ENCODE measurements at regions not wholly inside any gene's neighbourhood (a gene's known extent, or its start where the extent isn't known, plus 50 kb on each side); places are given as distances from the start of the nearest gene placed in this dataset.
"Not testable (repeated sequence)": the region's sequence is repeated elsewhere in the genome, so short reads cannot be mapped to it uniquely, and the experiment has no call there.

DNA sequence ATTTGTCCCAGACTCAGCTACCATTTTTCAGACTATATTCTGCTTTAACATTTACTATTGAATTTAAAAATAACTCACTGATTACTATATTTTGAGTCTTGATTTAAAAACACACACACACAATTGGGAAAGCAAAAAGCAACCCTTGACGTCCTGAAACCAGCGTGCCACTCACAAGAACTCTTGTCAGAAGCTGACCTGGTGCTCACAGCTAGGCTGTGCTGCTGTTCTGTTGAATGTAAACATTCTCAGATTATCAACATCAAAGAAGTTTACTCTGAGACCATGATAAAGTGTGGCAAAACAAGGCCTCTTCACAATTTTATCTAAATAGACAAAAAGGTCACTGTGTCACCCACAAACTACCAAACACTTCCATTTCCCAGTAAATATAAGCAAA, 62.6 kb upstream of the CACNA2D1 start:
- POLR2A ChIA-PET: no interaction called here
- DNase-seq (ENCODE audit: low read depth in 1 of 2, low spot score in 1 of 2) (no peak), FAIRE-seq (no peak), ATAC-seq (no peak)
- TF ChIP-seq RFX5 (IDR thresholded peaks at IDR 0.05): no peak
- TF ChIP-seq HOXA7 (CRISPR knock-in tag; IDR thresholded peaks at IDR 0.05): no peak
- no peak for TF ChIP-seq HOXB5 (CRISPR knock-in tag; IDR thresholded peaks at IDR 0.05)
- no peak for TF ChIP-seq POLR2A (IDR thresholded peaks at IDR 0.05; ENCODE audit: low read length)
- TF ChIP-seq EHF (CRISPR knock-in tag; IDR thresholded peaks at IDR 0.05): no peak
- TF ChIP-seq, protein P1, sequence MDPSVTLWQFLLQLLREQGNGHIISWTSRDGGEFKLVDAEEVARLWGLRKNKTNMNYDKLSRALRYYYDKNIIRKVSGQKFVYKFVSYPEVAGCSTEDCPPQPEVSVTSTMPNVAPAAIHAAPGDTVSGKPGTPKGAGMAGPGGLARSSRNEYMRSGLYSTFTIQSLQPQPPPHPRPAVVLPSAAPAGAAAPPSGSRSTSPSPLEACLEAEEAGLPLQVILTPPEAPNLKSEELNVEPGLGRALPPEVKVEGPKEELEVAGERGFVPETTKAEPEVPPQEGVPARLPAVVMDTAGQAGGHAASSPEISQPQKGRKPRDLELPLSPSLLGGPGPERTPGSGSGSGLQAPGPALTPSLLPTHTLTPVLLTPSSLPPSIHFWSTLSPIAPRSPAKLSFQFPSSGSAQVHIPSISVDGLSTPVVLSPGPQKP (IDR thresholded peaks at IDR 0.05; ENCODE audit: low read depth, low read length): no peak
- Histone ChIP-seq H3K9me3 (no peaks in the 10 kb centered on the region), H3K27ac (no peak overlapping the region), H3K4me3 (no peak overlapping the region), H3K4me2 (no peak overlapping the region), H3K4me1 (no peaks in the 10 kb centered on the region)
- WGBS (ENCODE audit: missing lambda C conversion rate): 91% methylated on average over 2 of the region's 2 CpGs
- CTCF ChIA-PET: interaction anchor here (2.5 kb wide), 1 partner anchor 25 kb away, joined by 8 read pairs; no protein-coding TSS in a partner anchor

DNA sequence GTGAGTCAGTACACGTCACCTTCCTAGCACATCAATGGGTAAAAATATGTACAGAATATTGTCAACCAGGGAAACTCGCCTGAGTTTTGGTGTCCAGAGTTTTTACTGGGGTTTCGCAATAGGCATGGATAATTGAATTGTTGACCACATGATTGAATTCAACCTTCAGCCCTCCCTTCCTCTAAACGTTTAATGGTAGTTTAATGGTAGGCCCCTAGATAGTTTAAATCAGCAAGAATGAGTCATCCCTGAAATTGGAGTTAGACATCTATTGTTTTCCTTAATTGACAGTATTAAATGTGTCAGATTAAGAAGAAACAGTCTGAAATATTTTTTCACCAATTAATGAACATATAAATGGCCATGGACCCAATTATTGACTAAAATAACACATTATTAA, 57.8 kb upstream of the CACNA2D1 start:
- ChIA-PET POLR2A (no interaction called here), CTCF (no interaction called here)
- FAIRE-seq (no peak), ATAC-seq (no peak), DNase-seq (ENCODE audit: low read depth in 1 of 2, low spot score in 1 of 2) (no peak)
- Histone ChIP-seq H3K27ac (no peak overlapping the region), H3K4me1 (no peaks in the 10 kb centered on the region), H3K9me3 (no peaks in the 10 kb centered on the region), H3K4me2 (no peak overlapping the region), H3K4me3 (no peak overlapping the region)
- TF ChIP-seq, protein P2, sequence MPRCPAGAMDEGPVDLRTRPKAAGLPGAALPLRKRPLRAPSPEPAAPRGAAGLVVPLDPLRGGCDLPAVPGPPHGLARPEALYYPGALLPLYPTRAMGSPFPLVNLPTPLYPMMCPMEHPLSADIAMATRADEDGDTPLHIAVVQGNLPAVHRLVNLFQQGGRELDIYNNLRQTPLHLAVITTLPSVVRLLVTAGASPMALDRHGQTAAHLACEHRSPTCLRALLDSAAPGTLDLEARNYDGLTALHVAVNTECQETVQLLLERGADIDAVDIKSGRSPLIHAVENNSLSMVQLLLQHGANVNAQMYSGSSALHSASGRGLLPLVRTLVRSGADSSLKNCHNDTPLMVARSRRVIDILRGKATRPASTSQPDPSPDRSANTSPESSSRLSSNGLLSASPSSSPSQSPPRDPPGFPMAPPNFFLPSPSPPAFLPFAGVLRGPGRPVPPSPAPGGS (IDR thresholded peaks at IDR 0.05): no peak
- TF ChIP-seq CEBPB (IDR thresholded peaks at IDR 0.05) (peak; percentile 63 to 74; a peak in 3 of 4 replicates), RAD21 (conservative IDR thresholded peaks at IDR 0.05 in 1 of 2, IDR thresholded peaks at IDR 0.05 in 1 of 2) (no peak), FOSL2 (IDR thresholded peaks at IDR 0.05) (no peak), FOSL2 (CRISPR knock-in tag; IDR thresholded peaks at IDR 0.05) (peak; percentile 32; the same call in 1 of the 2 replicates)
- 66% methylated on average over 4 of the region's 4 CpGs for WGBS (ENCODE audit: missing lambda C conversion rate)

DNA sequence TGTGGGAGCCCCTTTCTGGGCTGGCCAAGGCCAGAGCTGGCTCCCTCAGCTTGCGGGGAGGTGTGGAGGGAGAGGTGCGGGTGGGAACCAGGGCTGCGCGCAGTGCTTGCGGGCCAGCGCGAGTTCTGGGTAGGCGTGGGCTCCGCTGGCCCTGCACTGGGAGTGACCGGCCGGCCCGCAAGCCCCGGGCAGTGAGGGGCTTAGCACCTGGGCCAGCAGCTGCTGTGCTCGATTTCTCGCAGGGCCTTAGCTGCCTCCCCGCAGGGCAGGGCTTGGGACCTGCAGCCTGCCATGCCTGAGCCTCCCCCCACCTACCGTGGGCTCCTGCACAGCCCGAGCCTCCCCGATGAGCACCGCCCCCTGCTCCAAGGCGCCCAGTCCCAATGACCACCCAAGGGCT, 56.0 kb upstream of the CACNA2D1 start:
- H3K4me3 ChIP-seq; FAIRE-seq; H3K9me3 ChIP-seq; POLR2A ChIA-PET; H3K4me1 ChIP-seq; H3K4me2 ChIP-seq; CTCF ChIA-PET; H3K27ac ChIP-seq; ATAC-seq; DNase-seq (ENCODE audit: low read depth in 1 of 2, low spot score in 1 of 2): not testable (repeated sequence)
- WGBS (ENCODE audit: missing lambda C conversion rate): 93% methylated on average over 18 of the region's 21 CpGs

DNA sequence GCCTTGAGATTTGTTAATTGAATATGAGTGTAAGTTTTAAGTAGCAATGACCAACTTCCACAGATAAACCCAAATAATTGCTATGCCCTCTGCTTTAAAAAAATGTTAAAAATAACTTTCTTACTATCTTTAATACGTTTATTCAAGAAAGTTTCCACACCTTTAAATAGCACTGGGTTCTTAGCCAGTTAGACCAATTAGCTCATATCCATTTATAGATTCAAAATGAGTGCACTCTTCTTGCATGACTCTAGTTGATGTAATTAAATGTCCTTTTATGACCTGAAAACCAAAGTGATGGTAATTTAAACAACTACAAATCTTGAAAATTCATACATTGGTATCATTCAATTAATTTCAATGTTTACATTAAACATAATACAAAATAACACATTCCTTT, 50.8 kb upstream of the CACNA2D1 start:
- H3K27ac ChIP-seq: no peak overlapping the region
- TF ChIP-seq JUN (IDR thresholded peaks at IDR 0.05) (no peak), ZNF302 (CRISPR knock-in tag; IDR thresholded peaks at IDR 0.05) (no peak), POLR2AphosphoS2 (conservative IDR thresholded peaks at IDR 0.05; ENCODE audit: low read length) (no peak), KDM5A (IDR thresholded peaks at IDR 0.05) (no peak), CHD2 (IDR thresholded peaks at IDR 0.05; ENCODE audit: low read length, partially characterized antibody) (no peak)
- TF ChIP-seq, protein P1 (IDR thresholded peaks at IDR 0.05; ENCODE audit: low read depth, low read length): no peak
- H3K4me2 ChIP-seq: no peak overlapping the region
- H3K4me3 ChIP-seq: no peak overlapping the region
- POLR2A ChIA-PET: no interaction called here
- CTCF ChIA-PET: interaction anchor here (0.6 to 2.9 kb wide), 3 partner anchors 13 to 342 kb away, joined by 3 to 10 read pairs (median 4); no protein-coding TSS in a partner anchor
- no peak for FAIRE-seq
- no peak for DNase-seq (ENCODE audit: low read depth in 1 of 2, low spot score in 1 of 2)
- ATAC-seq: no peak
- no peaks in the 10 kb centered on the region for H3K4me1 ChIP-seq
- H3K9me3 ChIP-seq: no peaks in the 10 kb centered on the region
- WGBS (ENCODE audit: missing lambda C conversion rate): 5% methylated on average over 1 of the region's 1 CpG

Data from A549 (cell line).